SHP77 treated with DMSO at 0.1 percent for 48 hours (cell line): ENCODE measurements at regions not wholly inside any gene's neighbourhood (a gene's known extent, or its start where the extent isn't known, plus 50 kb on each side); places are given as distances from the start of the nearest gene placed in this dataset.

Experiments used
- DNase-seq: peaks from one replicate; lab custom pipeline; 2025; lab: John Stamatoyannopoulos, UW

DNA sequence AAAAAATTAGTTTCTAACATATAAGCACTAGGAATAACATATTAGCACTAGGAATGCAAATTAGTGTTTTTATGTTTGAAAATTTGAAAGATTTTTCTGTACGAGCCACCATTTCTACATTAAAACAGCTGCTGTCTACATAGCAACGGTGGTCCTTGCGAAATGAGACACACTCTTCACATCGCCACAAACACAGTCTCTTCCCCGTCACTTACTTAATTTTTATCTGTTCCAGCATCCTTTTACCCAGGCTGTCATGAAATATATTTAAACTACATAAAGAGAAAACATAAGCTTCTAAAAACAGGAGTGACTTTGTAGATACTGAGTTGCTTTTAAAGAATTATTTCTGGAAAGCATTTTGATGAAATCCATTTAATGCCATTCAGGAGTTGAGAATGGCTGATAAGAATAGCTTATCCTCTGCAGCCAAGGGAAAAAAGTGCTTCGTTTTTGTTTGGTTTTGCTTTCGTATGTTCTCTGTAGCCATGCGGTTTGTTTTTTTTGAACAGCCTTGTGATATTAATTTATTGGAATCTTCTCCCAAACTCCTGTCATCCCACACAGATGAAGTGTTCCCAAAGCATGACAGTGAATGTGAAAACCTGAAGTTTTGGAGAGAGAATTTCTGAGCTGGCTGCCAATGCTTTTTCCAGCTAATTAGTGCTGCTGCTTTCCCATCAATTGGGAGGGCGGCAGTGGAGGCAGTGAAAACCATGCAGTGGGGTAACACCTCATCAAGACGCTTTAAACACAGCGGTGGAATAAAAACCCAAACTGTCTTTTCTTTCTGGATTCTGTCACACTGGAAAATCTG, 603.7 kb upstream of the ADARB2 start:
- no peak for DNase-seq

DNA sequence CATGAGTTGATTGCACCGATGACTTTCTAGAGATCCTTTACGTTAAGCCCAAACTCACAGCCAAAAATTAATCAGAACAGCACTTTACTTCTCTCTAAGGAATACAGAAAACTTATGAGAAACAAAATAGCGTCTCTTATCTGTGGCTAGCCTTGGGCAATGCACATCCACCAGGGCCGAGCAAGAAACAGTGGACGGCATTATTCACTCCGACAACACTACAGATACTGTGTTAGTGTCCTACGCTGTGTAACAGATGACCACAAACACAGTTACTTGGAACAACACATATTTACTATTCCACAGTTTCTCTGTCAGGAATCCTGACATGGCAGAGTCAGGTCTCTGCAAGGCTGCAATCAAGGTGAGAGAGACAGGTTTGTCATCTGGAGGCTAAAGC, 598.3 kb upstream of the ADARB2 start:
- DNase-seq = no peak

DNA sequence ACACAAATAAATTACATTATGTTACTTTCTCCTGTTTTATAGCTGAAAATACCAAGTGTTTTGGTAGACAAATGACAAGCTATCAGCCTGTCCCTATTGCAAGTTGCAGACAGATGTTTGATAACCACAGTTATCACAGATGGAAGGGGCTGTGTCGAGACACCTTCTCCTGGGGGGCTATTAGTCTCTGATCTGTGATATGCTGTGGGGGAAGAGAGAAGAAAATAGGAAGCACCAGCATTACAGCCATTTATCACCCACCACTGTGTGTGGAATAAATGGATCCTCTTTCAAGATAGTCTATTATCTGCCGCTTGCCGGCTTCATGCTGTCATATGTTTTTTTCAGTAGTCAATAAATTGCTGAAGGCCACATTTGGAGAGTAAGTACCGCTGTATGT, 597.2 kb upstream of the ADARB2 start:
- no peak for DNase-seq

DNA sequence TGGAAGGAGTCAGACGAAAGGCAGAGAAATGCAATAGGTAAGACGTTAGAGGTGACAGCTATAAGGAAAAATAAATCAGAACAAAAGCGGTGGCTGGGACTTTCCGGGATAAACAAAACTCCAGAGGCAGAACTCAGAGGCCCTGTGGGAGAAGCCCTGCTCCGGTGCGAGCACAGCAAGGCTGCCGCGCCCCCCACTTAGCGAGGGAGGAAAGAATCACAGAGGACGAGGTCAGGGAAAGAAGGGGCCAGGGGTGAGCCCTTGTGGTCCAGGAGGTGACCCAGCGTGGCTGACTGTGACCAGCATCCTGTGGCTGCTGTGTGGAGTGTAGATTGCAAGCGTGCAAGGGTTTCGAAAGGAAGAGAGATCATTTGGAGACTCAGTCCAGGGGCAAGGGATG, 591.8 kb upstream of the ADARB2 start:
- DNase-seq = no peak

DNA sequence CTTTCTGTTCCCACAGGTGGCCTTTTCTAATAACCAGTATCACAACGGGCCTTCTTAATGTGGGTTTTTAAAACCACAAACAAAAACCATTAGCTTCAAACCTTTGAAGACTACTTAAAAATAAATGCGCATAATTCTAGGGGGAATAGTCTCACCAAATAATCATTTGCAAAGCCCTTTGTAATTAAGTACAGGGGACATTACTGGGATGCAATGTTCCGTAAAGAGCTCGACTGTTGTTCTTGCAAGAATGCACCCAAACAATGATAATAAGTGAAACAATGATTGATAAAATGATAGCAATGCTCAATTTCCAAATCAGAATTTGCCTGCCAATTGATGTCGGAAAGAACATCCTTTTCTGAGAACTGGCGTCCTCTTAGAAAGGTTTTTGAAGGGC, 589.1 kb upstream of the ADARB2 start:
- no peak for DNase-seq

DNA sequence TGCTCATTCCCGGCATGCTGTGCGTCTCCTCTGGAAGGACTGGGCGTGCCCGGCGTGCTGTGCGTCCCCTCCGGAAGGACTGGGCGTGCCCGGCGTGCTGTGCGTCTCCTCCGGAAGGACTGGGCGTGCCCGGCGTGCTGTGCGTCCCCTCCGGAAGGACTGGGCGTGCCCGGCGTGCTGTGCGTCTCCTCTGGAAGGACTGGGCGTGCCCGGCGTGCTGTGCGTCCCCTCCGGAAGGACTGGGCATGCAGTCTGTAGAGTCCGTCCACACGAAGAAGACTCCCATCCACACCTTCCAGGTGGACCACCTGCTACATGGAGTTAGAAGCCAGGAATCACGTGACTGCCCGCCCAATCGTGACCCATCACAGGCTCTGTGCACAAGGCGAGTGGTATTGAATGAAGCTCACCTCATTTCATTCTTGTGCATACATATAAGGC, 577.7 kb upstream of the ADARB2 start:
- DNase-seq = peak; percentile 13

DNA sequence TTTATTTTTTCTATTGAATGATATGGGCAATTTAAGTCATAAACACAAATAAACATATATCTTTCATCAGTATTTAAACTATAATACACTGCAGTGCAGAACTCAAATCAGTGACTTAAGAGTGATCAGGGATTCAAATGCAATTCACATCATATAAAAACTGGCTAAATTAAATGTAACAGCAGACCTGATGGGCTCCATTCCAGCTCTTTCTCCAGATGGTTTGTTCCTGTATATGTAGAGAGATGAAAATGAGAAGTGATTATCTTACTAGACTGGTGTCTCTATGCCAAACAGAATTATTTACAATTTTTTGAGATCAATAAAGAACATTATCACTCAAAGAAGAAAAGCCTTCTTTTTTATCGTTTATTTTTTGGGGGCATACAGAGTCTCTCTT, 568.8 kb upstream of the ADARB2 start:
- no peak for DNase-seq

DNA sequence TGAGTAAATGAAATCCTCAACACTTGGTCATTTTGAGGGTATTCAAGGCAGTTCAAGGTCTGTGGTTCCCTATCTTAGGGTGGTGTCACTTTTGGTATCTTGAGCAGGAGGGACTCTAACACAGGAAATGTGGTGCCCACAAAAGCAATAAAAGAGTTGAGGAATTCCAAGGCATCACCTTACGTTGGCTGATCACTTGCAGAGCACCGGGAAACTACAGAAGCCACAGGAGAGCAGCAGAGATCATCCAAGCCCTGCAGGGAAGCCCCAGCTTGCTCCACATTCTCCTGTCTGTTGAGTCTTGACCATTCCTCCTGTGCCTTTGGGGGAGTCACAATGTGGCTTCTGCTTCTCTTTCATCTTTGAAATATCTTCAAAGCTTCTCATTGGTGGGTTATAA, 565.8 kb upstream of the ADARB2 start:
- no peak for DNase-seq

DNA sequence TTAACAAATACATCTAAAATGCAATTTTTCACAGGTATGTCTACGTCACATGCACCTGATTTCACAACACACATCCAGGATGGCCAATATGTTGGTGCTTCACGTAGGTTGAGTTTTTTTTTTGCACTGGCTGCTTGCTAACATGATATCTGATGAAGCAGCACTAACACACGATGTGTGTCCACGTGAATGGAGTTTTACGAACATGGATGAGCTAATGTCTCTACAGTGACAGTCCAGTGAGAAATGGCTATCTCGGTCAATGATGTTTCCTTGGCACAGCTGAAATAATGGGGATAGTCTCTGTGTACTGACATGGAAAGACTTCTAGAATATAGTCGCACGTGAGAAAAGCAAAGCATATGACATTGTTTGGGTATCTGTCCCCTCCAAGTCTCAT, 563.9 kb upstream of the ADARB2 start:
- no peak for DNase-seq

DNA sequence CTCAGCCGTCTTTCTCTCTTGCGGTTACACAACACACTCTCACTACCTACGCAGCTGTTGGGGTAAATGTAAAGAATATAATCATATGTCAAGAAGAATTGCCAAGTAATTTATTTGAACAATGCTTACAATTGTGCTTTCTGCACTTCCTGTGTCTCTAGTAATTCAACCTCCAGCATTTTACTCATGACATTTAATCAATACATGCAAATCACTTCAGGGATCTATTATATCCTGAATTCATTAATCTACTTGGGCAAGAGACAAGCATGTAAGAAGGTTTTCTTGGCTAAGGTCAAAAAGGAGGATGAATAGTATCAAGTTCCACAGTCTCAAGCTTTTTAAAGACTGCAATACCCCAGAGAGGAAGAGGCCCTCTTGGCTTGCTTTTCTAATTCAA, 562.9 kb upstream of the ADARB2 start:
- no peak for DNase-seq

DNA sequence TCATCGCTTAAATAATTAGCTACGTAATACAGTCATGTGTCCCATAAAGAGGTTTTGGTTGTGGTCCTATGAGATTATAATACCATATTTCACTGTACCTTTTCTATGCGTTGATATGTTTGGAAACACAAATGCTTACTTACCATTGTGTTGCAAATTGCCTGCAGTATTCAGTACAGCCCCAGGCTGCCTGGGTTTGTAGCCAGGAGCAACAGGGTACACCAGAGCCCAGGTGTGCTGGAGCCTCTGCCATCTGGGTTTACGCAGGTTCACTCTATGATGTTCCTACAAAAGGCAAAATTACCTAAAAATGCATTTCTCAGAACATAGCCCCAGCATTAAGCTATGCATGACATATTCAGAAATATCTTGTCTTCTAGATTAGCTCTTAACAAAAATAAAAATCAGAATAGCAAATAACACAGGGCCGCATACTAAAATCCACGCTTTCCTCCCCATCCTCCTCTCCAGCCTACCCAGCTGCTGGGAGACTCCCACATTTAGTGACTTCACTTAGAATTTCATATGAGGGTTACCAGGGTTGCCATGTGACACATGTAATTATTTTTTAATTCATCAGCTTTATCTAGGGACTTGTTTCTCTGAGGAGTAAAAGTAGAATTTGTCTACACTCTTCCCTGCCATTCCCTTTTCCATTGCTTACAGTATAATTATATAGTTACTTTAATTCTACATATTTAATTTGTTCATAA, 559.0 kb upstream of the ADARB2 start:
- no peak for DNase-seq

DNA sequence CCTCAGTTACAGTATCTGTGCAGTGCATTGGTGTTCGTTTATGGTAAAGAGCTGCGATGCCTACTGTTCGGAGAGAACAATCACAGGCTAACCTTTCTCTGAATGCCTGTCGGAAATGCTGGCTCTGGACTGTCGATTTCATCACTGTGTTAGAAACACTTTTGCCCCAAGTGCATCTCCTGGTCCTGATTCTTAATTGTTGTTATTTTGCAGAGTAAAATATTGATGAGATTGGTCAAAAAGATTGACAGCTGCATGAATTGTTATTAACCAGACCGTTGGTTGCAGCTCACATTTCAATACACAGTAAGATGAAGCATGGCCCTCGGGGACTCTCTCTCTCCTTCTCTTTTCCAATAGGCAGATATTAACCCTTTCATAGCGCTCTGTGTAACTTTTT, 557.4 kb upstream of the ADARB2 start:
- no peak for DNase-seq

DNA sequence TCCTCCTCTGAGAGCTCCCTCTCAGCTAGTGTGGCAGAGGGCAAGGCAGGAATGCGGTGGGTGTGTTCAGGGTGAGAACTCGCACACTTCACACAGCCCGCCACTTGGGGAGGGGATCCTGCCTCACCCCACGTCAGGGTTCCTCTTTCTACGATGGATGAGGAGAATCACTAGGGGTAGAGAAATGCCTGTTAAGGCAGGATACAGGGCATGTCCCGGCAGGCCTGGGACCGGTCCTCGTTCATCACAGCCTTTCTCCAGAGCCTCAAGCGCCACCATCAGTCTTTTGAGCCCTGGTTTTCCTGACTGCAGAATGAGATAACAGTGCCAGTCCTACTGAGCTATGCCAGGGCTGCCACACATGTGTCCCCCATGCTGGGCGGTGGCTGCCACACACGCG, 546.7 kb upstream of the ADARB2 start:
- no peak for DNase-seq

DNA sequence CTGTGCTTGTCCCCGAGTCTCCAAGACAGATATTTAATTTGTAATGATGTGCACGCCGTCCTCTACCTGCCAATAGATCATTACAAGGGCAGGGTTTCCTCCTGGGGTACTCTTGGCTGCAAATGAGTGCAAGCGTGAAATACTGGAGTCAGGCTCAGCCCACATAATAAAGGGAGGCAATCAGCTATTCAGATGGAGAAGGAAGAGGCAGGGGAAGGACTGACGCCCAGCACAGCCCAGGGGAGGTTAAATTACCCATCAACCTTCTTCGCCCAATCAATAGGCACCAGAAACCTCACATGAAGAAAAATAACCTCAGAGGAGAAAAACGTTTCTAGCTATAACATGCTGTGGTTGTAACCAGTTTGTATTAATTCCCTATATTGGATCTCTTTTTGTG, 544.9 kb upstream of the ADARB2 start:
- no peak for DNase-seq

DNA sequence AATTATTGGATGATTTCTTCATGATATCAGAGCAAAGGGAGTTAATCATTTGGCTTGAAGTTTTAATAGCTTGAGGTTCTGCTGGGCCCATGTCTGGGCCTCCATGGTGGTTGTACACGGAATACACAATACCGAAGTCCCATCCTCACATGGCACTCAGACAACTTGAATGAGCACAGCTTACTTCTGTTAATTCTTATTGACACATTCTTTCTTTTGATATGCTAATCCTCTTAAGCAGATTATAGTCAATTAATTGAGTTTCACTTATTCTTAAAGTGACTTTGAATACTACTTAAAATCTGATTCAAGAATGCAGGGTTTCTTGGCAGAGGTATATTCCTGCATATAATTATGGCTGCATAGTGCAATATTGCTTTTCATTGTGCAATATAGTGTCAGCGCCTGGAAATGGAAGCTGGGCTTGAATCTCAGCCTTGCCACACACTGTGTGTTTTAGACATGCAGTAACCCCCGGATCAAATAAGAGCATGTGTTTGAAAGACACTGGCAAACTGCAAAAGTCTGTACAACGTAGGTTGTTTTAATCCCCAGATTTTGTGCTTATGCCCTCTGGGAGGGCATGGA, 543.5 kb upstream of the ADARB2 start:
- DNase-seq = no peak

DNA sequence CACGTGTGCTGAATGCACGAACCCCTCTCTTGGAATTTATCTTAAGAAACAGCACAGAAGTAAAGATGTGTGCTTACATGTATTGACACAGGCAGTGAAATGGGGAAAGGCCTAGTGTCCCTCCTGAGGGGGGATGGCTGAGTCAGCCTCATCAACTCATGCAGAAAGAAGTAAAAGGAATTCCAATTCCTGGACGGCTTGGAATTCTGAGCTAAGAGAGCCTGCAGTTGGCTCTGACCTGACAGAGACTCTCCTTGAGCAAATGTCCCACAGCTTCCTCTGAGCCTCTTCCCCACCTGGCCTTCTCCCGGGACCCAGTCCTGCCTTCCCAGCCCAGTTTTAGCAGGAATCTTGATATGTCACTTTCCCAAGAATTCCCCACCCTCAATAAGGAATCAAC, 542.4 kb upstream of the ADARB2 start:
- no peak for DNase-seq

DNA sequence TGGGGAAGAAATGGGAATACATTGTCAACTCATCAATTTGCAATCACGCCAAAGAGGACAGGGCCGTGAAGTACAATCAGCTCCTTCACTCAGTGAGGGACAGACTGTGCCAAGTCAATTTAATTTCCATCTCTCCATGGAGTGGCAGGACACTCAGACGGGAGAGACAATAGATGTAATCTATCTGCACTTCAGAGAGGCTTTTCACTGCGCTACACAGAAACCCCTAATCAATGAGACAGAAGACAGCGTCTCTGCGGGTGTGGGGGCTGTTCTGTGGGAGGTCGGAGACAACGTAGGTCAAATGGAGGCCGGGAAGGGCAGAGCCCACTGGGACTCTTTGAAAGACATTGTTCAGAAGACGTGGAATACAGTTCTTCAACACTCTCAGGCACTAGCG, 541.0 kb upstream of the ADARB2 start:
- no peak for DNase-seq

DNA sequence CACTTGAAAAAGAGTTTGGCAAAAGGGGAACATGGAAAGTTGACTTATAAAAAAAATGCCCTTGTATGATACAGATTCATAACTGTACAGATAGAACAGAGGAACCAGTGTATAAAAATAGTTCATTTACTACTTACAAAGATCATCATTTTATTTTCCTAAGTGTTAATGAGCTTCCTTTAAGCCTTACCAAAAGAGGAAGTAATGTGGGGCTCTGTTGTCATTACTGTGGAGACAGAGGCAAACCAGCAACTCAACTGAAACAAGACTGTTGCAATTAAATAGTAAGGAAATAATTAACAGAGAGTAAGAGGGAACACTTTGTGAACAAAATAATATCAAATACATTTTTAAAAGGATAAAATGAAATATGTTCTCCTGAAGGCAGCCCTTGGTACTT, 526.2 kb upstream of the ADARB2 start:
- DNase-seq = no peak

DNA sequence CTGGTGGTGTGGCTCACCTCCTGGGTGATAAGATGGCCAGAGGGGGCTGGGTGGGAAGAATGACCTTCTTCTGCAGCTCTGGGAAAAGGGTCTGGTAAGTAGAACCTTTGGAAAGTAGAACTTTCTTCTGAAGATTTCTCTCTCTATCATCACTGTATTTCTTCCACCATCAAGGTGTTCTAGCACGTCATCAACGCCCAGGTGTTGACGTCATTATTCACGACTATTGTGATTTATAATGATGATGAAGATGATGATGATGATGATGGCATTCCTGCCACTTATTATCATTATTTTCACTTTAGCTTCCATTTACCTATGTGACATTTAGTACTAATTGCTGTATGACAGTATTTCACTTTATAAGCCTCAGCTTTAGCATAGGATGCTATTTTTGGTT, 525.6 kb upstream of the ADARB2 start:
- no peak for DNase-seq

DNA sequence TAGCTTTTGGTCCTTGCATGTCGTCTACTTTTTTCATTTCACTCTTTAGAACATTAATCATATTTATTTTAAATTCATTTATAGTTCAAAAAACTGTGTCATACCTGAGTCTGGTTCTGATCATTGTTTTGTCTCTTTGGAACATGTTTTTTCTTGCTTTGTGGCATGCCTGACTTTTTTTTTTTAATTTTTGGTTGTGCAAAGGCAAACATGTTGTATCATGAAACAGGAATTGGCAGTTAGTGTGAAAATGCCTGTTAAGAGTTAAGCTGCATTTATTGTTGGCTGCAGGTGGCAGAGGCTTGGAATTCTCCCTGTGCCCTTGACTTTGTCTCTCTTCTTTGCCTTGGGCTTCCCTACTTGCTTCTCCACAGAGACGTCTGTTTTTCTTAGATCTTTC, 525.0 kb upstream of the ADARB2 start:
- no peak for DNase-seq

DNA sequence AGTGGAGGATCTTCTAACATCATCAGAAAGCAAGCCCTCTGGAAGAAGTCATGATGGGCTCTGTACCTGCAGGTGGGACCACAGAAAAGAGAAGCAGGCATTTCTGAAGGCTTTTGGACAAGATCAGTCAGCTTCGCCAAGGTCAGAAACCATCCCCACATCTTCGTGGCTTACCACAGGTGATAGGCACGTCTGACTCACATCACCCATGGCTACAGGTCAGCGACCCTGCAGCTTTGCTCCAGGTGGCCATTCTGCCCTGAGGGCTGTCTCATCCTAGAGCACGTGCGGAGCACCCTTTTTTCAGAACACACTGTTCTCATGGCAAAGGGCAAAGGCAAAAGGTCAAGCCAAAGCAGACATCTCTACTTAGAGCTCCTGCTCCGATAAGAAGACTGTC, 518.9 kb upstream of the ADARB2 start:
- DNase-seq = no peak

DNA sequence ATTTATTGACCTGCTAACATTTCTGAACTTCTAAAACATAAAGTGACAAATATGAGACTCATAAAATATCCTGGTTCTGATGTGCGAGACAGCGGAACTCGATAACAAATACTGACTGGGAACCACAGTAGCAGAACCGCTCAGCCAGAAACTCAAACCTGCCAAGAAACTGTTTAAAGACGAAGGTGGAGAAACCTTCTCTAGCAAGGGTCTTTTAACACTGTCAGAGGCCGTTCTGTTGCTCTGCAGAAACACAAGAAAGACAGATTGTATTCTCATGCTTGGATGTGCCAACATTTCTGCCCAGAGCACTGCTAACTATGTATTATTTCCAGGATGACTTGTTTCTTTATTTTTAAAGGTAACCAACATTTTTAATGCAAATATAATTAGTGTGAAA, 514.8 kb upstream of the ADARB2 start:
- no peak for DNase-seq

DNA sequence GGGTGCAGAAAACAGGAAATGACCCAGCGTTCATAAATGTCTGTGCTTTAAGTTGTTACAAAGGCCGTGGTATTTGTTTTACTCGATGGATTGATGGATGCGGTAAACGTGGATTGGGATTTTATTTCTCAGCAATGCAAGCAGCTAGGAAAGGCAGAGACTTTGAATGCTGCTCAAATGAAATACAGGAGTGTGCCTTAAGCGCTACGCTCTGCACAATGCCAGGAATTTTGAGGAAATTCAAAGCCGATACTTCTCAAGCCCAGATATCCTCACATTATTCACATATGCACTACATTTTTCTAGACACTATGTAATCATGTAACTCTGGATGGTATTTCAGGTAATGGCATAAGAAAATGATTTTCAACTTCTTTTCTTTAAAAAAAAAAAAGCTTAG, 514.3 kb upstream of the ADARB2 start:
- no peak for DNase-seq
